Esophagus muscularis mucosa (tissue), 3 donors: ENCODE measurements at regions not wholly inside any gene's neighbourhood (a gene's known extent, or its start where the extent isn't known, plus 50 kb on each side); places are given as distances from the start of the nearest gene placed in this dataset.

ENCODE experiments used
- CTCF ChIP-seq, 3 experiments: fragments of 200-600 bp in 2 of 3; fragments of 450-650 bp in 1 of 3; sonication (generic) in 2 of 3; IDR thresholded peaks; one replicate each; pipeline ENCODE4 v1.5.1; 2017 to 2019; ENCODE audit warnings: antibody characterized with exemption in 3 of 3, mild to moderate bottlenecking in 2 of 3, moderate library complexity in 1 of 3
- POLR2A ChIP-seq: fragments of 450-650 bp; IDR thresholded peaks from one replicate; pipeline ENCODE4 v1.6.1; 2017; ENCODE audit warnings: antibody characterized with exemption, moderate library complexity, mild to moderate bottlenecking, low read depth

DNA sequence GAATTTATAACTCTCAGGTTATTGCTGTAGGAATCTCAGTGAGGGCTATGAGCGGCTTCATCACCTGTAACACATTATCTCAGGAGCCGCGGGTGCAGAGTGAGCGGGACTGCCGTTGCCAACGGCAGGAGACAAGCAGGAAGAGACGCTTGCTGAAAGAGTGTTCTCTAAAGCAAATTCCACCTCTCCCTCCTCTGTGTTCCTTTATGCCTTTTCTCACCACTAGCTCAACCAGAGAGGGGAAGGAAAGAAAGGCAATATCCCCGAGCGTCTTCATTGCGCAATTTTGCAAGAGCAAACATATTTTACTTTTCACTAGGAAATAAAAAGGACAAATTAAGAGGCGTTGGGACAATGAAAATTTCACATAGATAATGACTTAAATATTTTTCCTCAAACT, 185.2 kb upstream of the EXOC2 start:
- no peak for TF ChIP-seq CTCF (IDR thresholded peaks at IDR 0.05)
- no peak for TF ChIP-seq POLR2A
